Ammon's horn (tissue), 1 donor: ENCODE measurements at regions not wholly inside any gene's neighbourhood (a gene's known extent, or its start where the extent isn't known, plus 50 kb on each side); places are given as distances from the start of the nearest gene placed in this dataset.

Source experiments
- DNase-seq: peaks from one replicate; pipeline ENCODE4 v3.0.0-alpha.2; 2016; ENCODE audit warnings: low spot score

DNA sequence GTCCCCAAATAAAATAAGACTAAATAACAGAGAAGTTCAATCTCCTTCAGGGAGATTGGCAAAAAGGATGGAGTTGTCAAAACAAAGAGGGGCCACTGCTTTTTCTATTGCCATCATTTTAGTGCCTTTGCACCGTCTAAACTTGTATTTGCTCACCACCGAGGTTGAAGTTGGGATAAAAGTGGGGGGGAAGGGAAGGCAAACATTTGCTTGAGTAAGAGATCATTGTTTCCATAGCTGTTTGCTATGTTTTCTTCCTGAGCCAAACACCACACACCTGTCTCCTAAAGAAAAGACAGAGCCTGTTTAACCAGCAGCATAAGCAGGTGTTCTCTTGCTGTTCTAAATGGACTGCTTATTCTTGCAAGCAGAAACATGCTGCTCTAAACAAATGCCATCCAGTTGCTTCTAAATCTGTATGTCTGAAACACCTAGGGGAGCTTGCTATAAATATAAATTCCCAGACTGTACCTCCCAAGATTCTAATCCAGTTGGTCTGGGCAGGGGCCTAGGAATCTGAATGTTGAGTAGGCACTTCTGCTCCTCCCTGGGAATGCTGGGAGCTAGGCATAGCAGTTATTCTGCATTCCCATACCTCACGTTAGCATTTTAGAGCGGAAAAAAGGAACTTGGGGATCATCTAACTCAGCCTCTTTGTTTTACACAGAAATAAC is 179.4 kb upstream of the ARL4C start:
- no peak for DNase-seq

DNA sequence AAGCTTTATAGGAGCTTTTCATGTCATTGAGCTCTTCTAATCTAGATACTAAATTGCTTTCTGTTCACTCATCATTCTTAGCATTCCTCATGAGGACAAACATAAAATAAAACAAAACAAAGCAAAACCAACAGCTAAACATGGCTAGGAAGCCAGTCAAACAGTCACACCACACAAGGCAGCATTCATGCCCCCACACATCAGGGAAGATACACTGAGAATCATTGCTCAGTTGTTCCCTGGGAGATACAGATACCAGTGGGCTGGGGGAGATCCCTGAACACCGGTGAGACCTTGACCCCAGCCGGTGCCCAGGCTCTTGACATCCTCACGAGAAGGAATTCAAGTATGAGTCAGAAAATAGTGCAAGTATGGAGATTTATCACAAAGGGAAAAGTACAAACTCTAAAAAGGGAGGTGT is 177.9 kb upstream of the ARL4C start:
- DNase-seq = no peak

DNA sequence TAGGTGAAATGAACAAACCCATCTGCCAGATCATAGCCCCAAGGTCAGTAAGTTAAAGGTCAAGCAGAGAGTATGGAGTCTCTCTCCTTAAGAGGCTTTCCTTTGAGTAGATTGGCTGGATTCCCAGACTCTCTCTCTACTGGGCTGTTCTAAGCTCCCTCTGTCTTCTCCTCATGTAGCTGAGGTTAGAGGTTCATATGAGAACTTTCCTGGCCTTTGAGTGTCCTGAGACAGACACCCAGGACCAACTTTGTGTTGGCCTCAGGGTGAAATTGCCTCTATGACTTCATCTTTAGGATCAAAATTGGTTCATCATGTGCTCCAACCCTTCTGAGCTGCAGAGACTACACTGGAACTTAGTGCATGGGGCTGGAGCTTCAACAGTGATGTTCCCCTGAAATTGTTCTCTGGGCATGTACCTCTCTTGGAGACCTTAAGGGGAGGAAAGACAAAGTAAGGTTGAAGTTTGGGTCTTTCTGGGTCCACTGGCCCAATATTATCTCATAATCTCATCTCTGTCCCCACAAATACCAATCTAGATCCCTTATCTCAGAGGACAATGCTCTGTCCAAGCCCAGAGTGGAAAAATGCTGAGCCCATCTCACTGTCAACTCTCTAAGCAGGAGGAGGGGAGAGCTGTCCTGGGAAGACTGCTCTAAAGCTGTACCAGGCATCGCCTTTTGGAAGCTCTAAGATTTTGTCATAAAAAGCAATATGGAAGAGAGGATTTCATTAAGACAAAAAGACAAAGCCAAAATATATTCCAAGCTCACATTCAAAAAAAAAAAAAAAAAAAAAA is 177.3 kb upstream of the ARL4C start:
- no peak for DNase-seq

DNA sequence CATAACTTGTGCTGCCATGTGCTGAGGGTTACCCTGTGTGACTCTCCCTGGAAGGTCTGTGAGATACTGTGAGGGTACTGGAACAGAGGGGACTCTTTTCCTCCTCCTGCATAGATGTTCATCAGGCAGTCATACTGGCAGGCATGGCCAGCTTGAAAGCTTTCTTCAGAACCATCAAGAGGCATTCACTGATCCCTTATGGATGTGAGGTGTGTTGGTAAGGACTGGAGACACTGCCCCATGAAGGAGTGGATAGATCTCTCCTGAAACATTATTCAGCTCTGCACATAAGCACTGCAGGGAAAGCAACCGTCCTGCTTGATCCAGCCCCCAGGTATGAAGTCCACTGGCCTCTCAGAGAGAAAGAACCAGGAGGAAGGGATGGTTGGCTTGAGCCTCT is 176.6 kb upstream of the ARL4C start:
- no peak for DNase-seq

DNA sequence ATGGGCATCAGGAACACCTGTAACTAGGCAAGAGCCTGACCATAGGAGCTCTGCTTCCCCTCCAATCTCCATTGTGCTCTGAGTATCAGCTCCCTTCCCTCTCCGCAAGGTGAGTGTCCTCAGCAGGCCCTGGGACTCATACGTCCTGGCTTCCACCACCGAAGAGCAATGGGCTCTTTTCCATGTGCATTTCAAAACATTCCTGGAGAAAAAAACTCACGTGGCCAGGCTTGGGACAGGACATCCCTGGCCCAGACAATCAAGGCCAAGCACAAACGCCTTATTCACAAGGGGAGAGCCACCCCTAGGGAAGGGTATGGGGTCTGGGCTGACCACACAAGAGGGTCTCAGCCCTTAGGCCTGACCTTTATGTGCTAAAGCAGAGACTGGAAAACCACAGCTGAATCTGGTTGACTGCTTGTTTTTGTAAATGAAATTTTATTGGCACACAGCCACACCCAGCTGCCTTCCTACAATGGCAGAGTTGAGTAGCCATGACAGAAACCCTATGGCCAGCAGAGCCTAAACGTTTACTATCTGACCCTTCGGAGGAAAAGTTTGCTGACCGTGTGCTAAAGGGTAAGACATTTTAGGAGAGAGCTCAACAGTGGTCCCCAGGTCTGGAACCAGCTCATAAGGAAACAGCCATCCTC is 175.7 kb upstream of the ARL4C start:
- no peak for DNase-seq

DNA sequence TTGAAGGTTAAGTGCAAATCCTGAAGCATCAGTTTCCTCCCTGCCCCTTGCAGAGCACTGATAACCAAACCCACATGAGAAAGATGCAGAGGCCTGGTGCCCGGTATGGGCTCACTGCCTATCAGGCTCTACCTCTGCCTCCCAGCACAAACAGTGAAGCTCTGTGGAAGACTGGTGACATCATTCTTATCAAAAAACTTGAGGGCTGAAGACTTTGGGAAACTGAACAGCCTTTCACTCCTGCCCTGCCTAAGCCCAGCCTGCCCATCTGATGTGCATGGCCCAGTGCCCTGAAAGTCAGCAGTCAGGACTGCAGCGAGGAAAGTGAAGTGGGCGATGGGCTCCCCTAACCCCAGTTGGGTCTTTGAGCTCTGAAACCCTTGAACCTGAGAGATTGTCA is 174.8 kb upstream of the ARL4C start:
- no peak for DNase-seq

DNA sequence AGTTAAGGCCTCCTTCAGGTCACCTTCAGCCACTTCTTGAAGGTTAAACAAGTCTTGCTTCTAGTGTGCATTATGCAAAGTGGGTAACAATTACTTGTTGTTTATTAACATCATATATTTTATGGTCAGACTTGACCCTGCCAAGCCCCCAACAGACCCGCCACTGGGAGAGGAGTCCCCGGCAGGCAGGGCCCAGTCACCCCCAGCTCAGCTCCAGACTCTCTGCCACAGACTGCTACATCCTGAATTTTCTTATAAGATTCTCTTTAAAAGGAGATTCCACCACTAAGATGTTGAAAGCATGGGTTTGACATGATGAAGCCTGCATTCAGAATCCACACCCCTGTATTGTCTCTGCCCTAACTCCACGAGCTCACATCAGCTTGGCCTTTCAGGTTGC is 174.3 kb upstream of the ARL4C start:
- no peak for DNase-seq

DNA sequence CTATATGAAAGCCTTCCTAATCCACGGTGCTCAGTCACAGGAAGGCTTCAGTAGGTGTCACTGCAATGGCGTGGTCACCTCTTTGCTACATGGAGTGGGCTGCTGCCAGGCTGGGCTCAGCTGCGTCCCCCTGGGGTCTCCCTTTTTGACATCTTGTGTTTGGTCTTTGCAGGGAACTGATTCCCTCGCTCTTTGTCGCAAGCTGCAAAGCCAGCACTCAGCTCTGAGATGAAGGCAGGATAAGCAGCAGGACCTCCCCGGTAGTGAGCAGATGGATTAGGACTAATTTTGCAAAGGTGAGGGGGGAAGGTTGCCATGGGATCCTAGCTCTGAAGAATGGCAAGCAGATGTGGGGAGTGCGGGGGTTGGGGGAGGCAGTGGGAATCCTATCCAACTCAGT is 173.9 kb upstream of the ARL4C start:
- DNase-seq = no peak

DNA sequence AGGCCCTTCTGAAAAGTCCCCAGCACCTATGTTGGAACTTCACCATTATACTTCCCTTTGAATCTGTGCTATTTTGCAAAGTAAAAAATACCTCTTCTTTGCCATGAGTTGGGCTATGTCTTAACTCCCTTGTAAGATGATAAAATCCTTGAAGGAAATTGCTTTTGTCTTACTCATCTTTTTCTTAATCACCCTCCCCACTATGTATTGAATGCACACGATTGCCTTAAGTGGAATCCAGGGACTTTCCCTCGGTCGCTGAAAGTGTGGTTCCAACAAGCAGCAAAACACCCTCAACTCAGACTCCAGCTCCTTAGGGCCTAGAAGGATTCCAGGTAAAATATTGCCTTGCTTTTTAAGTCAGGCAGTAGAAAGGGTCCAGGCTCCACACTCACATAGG is 173.2 kb upstream of the ARL4C start:
- DNase-seq = no peak

DNA sequence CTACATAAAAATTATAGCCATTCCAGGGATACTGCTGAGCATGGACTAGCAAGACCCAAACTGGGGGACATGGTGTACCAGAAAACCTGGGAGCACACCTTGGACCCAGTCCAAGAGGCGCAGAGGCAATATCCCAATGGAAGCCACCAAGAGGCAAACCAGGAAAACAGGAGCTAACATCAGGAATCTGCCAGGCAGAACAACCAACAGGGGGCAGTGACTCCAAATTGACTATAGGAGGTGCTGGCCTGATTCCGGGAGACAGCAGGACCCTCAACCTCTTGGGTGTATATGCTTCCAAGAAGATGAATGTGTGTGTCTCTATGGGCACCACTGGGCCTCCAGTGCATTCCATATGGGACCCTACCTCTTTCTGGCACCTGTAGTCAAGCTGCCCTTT is 172.7 kb upstream of the ARL4C start:
- DNase-seq = no peak

DNA sequence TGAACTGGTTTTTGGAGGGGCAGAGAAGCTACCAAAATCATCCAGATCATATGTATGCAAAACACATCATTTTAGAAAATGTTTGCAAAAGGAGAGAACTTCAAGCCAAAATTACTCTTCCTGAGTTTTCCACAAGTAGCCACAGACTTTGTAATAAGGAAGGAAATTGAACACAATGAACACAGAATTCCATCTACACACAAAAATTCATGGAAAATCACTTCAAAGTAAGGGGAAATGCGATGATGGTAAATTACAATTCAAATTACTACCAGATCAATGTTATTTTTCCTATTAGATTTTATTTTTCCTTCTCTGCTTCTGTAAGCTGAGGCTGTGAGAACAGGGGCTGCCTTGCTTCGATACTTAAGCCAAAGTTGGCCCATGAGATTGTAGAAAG is 172.1 kb upstream of the ARL4C start:
- no peak for DNase-seq

DNA sequence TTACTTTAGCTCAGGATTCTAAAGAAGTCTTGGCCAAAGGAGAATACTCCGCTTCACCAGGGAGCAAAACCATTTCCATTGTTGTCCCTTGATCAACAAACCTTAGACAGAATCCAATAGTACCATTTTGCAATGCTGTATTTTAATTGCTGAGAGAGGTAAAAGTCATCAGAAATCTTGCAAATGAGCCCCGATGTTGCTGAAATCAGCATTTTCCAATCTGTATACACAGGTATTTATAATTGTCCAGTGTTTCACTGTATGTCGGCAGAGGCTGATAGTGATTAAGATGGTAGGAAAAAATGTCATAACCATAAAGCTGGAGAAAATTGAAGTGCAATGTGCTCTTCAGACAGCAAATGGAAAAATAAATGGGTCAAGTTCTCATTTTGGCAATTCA is 170.0 kb upstream of the ARL4C start:
- DNase-seq = no peak

DNA sequence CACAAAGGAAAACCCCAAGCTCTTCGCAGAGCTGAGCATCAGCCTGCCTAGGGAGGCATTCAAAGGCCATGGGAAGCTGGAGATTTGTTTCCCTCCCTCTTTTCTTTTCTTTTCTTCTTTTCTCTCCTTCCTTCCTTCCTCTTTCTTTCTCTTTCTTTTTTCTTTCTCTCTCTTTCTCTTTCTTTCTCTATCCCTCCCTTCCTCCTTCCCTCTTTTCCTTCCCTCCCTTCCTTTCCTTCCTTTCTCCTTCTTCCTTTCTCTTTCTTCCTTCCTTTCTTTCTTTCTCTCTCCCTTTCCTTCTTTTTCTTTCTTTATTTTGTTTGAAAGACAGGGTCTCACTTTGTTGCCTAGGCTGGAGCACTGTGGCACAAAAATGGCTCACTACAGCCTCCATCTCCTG is 168.4 kb upstream of the ARL4C start:
- DNase-seq = no peak

DNA sequence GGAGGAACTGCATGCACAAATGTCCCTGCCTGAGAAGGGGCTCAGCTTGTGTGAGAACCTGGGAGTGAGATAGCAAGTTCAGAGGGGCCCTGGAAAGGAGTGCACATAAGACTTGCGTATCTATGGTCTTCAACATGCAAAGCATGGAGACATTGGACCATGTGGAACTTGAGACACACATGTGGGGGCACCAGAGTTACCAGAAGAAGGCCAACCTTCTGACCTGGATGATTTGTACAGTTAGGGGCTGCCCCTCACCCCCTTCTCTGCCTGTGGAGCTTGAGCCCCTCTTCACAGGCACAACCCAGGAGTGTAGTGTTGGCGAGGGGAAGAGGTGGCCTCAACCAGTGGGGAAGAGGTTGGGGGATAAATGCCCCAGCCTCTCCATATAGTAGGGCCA is 165.0 kb upstream of the ARL4C start:
- DNase-seq = no peak

DNA sequence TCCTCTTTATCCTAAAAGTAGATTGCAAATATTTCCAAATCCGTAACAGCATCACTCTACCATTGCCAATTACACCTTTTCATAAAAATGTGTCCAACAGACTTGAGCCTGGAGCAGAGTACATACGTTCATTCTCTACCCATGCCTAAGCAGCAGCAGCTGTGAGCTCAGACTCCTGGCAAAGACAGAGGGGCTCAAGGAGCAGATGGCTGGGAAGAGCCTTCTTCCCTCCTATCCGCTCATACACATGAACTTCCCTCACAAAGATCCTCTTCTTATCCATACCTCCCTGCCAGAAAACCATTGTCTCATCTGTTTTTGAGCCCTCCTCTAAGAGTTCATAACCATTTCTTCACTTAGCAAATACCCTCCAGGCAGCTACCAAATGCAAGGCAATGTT is 164.3 kb upstream of the ARL4C start:
- no peak for DNase-seq

DNA sequence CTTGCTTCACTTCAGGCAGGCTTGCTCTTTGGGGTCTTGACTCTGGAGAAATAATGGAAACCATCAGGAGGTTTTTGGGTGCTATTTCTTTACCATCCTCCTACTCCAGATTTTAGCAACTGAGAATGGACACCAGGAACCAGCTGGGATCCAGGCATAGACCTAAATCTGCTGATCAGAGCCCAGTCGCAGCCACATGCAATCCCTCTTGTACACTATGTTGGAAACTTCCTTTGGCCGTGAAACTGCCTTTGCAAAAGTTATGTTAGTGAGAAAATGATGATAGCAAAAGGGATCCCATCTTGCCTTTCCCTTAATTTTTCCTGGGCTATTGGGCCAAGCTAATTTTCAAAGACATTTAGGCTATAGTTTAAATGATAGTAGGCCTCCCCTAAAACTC is 158.8 kb upstream of the ARL4C start:
- no peak for DNase-seq

DNA sequence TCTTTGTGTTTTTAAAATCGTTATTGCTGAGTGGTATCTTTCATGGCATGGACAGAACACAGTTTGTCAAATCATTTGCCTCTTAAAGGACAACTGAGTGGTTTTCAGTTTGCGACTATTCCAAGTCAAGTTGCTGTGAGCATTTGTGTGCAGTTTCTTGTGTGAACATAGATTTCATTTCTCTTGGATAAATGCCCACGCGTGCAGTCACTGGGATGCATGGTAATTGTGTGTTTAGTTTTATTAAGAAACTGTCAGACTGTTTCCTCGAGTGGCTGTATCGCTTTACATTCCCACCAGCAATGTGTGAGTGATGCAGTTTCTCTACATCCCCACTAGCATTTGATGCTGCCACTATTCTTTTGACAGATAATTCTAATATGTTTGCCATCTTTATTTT is 154.0 kb upstream of the ARL4C start:
- no peak for DNase-seq

DNA sequence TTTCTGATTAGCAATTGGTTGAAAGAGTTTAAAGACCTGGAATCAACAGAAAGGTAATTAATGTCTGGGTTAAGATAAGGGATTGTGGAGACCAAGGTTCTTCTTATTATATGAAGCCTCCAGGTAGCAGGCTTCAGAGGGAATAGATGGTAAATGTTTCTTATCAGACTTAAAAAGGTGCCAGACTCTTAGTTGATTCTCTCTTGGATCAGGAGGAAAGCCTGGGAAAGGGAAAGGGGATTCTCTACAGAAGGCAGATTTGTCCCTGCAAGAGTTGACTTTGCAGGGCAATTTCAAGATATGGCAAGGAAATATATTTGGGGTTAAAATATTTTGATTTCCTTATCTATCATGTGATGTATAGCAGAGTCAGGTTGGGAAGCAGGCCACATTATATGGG is 153.1 kb upstream of the ARL4C start:
- DNase-seq = no peak

DNA sequence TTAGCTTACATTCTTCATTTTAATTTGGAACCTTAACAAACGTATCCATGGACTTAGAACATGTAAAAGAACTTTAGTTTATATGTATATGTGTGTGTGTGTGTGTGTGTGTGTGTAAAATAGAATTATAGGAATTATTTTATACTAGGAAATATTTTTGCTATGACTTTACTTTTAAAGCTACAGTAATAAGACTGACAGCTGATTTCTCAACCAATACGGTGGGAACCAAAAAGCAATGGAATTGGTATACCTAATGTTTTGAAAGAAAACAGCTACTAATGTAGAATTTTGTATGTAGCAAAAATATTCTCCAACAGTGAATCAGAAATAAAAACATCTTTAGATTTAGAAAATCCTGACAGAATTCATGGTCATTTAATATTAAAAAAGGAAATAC is 146.5 kb upstream of the ARL4C start:
- DNase-seq = no peak

DNA sequence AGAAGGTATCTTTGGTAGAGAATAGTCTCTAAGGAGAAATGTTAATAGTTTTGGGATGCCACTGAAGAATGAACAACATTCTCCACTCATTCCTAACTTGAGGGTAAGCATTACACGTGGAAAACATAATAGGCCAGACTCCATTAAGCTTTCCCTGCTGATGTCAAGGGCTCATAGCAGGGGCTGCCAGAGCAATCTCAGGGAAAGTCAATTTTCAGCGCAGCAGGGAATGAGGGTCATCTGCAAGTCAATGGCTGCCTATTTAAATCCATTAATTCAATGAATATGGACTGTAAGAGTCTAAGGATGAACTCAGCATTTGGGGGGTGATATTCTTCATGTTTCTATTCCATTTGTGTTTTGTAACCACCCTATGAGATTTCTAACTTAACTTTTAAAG is 144.2 kb upstream of the ARL4C start:
- no peak for DNase-seq

DNA sequence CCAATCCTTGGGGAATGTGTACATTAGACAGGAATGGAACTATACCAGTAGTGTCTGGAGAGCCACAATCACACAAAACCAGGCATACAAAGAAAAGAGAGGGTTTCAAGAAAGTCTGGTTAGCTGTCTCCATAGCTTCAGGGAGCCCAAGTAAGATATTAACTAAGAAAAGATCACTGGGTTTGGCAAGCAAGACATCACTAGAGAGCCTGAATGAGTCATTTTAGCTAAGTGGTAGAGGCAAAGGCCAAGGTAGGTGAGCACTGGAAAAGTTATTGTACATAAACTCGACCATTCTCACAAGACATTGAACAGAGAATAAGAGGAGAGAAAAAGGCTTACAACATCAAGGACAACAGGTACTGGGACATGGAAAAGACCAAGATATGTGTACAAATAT is 143.8 kb upstream of the ARL4C start:
- DNase-seq = no peak

DNA sequence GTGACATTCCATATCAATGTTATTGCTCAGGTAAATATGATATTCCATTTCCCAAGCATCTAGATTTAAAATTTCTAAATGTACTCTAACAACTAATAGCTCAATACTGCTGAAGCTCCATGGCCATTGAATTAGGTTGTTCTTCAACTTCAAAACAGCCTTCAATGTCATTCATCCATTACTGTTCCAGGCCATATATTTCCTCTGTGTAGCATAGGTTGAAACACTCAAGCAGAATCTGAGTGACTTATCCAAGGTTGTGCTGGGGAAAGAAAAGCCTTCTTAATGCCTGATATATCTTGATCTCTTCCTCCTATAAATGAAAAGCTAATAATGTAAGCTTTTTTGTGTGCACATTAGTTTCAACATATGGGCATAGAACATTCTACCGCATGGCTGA is 142.1 kb upstream of the ARL4C start:
- no peak for DNase-seq

DNA sequence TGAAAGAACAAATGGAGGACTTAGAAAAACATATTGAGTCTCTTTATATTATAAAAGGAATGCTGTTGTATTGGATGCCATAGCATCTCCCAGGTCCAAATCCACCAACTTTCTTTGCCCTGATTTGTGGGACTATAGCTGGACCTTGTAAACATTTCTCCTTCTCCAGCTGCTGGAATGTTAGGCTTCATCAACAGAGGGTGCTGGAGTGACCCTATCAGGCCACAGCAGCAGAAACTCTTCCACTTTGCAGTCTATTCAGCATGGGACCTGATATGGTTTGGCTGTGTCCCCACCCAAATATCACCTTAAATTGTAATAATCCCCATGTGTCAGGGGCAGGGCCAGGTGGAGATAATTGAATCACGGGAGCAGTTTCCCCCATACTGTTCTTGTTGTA is 138.4 kb upstream of the ARL4C start:
- no peak for DNase-seq
